ENCODE measurements at regions not wholly inside any gene's neighbourhood (a gene's known extent, or its start where the extent isn't known, plus 50 kb on each side); places are given as distances from the start of the nearest gene placed in this dataset.

DNA sequence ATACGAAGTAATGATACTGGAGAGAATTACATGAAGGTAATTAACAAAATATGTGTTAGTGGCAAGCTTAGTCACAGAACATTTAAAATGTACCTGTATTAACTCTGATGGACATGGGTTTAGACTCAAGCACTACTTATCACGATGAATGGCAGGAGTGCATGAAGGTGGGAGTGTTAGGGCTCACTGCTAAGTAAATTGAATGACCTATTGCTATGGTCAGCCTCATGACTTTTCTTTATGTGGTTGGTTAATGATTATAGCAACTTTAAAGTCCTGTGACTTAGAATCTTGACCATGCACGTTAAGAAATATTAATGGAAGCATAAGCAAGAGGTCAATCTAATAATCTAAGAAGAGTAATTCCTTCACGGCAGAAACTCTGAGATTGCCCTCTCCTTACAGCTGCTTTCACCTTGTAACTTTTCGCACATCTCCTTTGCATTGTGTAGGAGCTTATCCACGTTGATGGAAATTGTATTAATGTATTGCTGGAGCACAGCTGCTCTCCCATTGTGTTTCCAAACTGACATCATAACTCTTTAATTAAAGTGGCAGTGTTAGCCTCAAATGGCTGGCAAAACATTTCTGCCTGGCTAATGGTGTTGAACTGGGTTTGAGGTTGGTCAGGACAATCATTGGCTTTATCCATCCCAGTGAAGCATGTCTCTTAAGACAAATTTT, 114.5 kb downstream of the RXFP2 start:
- TF ChIP-seq, protein P1, sequence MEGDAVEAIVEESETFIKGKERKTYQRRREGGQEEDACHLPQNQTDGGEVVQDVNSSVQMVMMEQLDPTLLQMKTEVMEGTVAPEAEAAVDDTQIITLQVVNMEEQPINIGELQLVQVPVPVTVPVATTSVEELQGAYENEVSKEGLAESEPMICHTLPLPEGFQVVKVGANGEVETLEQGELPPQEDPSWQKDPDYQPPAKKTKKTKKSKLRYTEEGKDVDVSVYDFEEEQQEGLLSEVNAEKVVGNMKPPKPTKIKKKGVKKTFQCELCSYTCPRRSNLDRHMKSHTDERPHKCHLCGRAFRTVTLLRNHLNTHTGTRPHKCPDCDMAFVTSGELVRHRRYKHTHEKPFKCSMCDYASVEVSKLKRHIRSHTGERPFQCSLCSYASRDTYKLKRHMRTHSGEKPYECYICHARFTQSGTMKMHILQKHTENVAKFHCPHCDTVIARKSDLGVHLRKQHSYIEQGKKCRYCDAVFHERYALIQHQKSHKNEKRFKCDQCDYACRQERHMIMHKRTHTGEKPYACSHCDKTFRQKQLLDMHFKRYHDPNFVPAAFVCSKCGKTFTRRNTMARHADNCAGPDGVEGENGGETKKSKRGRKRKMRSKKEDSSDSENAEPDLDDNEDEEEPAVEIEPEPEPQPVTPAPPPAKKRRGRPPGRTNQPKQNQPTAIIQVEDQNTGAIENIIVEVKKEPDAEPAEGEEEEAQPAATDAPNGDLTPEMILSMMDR (IDR thresholded peaks at IDR 0.05) = no peak
- TF ChIP-seq EP300 (IDR thresholded peaks at IDR 0.05) = no peak
- TF ChIP-seq POLR2A (IDR thresholded peaks at IDR 0.05) = no peak
